CD1c-positive myeloid dendritic cell (primary cell): ENCODE measurements at regions not wholly inside any gene's neighbourhood (a gene's known extent, or its start where the extent isn't known, plus 50 kb on each side); places are given as distances from the start of the nearest gene placed in this dataset.
"Not testable (repeated sequence)": the region's sequence is repeated elsewhere in the genome, so short reads cannot be mapped to it uniquely, and the experiment has no call there.

Experiments
- DNase-seq: peaks from one replicate; pipeline ENCODE4 v3.0.0-alpha.2; 2016; ENCODE audit errors: extremely low spot score

DNA sequence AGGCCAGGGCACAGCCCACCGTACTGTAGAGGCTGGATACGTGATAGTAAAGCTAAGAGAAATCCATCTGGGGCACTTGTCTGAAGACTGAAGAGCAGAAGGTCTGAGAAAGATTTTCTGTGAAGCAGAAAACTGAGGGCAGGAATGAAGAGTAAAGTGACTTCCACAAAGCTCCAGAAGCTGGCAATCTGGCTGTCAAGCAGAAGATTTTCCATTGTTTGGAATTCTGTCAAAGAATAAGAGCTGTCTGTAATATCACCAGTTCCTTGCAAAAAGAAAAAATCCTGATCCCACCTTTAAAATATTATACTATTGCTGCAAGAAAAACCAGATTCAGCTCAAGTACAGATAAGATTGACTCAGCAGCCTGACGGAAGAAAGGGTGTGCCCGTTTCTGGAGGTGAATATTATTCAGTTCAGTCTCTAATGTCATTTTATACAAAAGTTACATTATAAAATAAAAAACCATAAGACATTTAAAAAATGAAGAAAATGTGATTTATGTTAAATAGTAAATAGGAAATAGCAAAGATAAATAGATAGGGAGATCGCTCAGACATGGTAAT lies 550.4 kb upstream of the SGO1 start:
- no peak for DNase-seq

DNA sequence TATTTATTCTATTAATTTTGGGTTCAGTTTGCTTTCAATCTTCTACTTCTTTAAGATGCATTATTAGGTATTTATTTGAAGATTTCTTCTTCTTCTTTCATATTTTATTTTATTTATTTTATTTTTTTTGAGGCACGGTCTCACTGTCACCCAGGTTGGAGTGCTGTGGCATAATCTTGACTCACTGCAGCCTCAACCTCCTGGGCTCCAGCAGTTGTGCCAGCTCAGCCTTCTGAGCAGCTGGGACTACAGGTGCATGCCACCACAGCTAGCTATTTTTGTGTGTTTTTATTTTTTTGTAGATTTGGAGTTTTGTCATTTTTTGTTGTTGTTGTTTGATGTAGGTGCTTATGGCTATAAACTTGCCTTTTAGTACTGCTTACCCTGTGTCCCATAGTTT lies 543.2 kb upstream of the SGO1 start:
- no peak for DNase-seq

DNA sequence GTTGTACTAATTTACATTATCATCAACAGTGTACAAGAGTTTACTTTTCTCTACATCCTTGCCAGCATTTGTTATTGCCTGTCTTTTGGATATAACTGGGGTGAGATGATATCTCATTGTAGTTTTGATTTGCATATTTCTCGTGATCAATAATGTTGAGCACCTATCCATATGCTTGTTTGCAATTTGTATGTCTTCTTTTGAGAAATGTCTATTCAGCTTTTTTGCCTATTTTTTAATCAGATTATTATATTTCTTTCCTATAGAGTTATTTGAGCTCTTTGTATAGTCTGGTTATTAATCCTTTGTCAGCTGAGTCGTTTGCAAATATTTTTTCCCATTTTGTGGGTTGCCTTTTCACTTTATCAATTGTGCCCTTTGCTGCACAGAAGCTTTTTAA lies 540.8 kb upstream of the SGO1 start:
- DNase-seq: no peak

DNA sequence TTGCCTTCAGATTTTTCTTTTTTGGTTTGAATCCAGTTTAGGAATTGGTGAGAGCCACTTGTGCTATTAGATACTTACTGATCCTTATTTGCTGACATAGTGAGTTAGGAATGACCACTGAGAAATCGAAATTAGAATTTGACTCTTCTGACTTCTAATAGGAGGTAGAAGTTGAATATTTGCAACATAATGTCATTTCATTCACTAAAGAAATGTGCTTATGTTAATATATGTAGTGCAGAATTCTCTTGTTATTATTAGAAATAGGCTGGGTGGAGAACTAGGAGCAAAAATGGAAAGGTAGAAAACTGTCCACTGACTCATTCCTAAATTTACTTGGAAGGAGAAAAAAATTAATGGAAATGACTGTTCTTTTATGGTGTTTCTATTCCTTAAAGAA lies 538.2 kb upstream of the SGO1 start:
- DNase-seq: no peak

DNA sequence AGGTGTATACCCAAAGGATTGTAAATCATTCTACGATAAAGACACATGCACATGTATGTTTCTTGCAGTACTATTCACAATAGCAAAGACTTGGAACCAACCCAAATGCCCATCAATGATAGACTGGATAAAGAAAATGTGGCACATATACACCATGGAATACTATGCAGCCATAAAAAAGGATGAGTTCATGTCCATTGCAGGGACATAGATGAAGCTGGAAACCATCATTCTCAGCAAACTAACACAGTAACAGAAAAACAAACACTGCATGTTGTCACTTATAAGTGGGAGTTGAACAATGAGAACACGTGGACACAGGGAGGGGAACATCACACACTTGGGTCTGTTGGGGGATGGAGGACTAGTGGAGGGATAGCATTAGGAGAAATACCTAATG lies 530.4 kb upstream of the SGO1 start:
- DNase-seq: not testable (repeated sequence)

DNA sequence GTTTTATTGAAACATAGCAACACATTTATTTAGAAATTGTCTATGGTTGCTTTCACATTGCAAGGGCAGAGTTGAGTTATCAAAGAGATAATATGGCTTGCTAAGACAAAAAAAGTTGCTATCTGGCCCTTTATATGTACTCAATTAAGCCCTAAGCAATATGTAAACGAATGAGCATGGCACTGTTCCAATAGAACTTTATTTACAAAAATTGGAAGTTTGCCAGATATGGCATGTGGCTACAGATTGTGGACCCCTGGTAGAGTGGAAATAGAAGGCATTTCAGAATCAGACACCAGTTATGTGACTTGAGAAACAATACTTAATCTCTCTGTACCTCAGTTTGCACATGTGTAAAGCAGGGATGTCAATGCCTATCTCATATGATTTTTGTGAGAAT lies 515.6 kb upstream of the SGO1 start:
- DNase-seq: no peak

DNA sequence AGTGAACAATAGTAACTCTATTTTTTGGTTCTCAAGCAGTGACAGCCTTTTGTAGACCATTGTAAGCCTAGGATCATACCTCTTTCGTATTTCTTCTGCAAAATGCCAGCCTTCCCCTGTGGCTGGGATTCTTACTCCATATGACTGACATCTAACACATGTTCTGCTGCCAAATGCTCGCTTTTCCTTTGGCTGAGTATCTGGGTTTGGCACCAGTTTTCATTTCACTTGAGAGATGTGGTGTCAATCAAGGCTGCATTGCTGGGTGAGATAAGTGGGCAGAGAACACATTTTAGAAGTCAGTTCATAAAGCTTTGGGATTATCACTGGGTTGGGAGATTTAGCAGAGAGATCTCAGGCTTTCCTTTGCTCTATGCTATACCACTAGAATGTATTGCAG lies 514.7 kb upstream of the SGO1 start:
- no peak for DNase-seq

DNA sequence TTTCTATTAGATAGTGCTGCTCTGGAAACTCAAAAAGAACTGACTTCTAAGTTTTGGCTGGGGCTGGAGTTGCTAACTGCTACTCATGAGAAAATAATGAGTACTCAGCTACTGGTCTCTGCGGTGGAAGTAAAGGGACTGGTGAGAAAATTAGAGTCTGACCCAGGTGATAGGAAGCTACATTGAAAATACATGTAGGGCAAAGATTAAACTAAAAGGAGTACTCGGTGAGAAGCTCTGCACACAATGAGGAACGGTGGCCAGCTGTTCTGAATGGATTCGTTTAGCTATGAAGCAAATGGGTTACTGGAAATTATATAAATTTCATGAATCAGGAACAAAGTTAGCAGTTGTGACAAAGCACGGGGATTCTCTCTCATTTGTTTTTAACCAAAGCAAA lies 512.9 kb upstream of the SGO1 start:
- no peak for DNase-seq

DNA sequence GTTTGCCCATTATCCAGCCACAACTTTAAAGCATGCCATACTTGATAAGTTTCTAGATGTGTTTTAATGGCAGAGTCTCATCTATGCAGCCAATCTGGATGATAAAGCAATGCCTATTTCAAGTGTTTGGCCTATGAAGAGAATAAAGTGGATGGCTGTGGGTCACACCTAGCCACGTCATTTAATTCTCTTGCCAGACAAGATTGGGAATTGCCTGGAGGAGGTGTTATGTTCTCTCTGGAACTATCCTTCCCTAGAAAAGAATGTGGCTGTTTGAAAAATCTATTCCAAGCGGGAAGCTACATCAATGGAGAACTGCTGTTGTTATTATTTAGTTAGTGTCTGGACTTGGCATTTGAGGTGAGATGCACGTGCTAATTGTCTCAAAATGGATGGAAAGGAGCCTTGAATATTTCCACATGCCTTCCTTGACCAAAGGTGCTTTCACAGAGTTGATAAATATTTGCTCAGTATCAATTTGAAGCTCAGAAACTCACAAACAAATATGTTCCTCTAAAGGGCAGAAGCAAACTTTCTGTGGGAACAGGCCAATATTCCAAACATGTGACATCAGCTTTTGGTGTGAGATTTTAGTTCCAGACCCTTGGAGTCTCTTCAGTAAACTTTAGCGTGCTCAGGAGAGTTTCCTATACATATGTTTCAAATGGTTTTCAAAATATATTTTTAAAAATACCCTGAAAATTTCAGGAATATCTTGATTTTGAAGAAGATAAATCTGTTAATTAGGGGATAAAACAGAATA lies 510.6 kb upstream of the SGO1 start:
- DNase-seq: no peak

DNA sequence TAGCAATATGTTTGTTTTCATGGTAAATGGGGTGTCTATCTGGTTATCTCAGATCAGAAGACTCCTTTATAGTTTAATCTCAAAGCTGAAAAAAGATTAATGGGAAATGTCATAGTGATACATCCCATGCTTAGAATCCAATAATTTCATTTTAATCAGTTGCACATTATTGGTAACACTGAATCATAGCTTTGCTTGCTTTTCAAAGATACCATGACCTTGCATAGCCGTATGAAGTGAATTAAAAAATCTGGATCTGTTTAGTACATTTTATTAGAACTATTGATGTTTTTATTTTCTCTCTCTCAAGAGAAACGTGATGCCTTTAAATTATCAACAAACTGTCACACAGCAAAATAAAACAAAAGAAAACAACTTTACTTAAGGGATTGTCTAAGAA lies 506.7 kb upstream of the SGO1 start:
- DNase-seq: no peak

DNA sequence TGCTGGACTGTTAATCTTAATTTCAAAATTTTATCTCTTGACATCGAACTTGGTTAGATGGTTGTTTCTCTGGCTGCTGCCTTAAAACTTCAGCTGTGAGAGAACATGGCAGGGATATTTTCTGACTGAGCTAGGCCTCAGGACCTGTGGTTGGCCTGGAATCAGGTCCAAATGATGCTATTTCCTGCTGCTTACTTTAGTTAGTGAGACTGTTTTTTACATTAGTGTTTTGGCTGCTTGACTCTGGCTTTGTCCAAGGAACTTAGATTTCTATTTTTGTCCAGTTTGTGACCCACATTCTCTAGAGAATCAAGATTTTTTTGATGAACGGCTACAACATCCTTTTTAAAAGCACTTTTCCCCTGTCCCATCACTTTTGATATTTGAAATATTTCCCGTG lies 497.9 kb upstream of the SGO1 start:
- DNase-seq: no peak

DNA sequence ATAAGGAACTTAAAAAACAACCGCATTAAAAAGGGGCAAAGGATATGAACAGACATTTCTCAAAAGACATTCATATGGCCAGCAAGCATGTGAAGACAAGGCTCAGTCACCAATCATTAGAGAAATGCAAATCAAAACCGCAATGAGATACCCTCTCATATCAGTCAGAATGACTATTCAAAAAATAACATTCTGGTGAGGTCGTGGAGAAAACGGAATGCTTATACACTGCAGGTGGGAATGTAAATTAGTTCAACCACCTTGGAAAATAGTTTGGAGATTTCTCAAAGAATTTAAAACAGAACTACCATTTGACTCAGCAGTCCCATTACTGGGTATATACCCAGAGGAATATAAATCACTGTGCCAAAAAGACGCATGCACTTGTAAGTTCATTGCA lies 496.6 kb upstream of the SGO1 start:
- no peak for DNase-seq

DNA sequence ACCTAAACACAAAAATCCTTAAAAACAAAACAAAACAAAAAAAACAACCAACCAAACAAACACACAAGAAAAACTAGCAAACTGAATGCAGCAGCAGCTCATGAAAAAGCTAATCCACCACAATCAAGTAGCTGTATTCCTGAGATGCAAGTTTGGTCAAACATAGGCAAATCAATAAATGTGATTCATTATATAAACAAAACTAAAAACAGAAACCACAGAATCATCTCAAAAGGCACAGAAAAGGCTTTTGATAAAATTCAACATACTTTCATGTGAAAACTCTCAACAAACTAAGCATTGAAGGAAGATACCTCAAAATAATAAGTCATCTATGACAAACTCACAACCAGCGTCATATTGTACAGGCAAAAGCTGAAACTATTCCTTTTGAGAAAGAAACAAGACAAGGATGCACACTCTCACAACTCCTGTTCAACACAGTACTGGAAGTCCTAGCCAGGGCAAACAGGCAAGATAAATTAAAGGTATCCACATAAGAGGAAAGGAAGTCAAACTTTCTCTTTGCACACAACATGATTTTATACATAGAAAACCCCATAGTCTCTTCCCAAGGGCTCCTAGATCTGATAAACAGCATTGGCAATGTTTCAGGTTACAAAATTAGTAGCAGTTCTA lies 495.1 kb upstream of the SGO1 start:
- no peak for DNase-seq

DNA sequence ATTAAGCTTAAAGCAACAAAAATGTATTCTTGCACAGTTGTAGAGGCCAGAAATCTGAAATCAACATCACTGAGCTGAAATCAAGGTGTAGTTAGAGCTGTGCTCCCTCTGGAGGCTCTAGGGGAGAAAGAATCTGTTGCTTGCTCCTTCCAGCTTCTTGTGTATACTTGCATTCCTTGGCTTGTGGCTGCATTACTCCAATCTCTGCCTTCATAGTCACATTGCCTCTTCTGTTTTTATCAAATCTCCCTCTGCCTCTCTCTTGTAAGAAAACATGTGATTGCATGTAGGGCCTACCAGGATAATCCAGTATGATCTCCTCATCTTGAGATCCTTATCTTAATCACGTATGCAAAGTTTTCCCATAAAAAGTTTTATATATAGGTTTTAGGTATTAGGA lies 487.9 kb upstream of the SGO1 start:
- no peak for DNase-seq

DNA sequence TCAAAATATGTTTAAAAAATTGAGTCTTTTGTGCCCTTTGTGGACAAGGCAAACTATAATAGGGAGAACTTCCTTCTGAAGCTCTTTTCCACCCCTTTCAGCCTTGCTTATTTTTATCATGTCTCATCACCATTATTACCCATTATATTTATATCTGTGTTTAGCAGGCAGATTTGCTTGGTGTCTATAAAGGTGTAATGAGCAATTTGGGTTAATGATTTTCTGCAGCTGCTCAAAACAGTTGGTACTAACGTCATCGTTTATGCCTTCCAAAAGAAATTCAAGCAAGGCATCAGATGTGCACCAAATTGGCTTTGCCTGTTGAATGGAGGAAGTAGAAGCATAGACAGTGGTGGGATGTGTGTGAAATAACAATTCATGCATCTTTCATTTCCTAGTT lies 483.7 kb upstream of the SGO1 start:
- no peak for DNase-seq

DNA sequence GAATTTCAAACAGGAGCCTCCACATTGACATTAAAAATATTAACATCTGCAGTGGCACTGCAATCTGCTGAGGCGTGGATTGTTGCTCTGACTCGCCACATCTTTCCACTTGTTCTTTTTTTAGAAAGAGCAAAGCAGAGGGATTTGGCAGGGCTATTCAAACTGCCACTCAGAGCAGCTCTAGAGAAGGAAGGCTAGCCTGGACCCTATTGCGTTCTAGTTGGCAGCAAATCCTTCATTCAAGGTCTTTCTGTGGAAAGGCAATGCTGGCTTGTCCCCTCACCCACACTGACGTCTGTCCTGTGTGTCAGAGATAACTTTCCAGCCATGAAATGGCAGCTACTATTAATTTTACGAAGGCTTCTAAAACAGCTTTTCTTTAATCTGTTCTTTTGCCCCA lies 483.2 kb upstream of the SGO1 start:
- DNase-seq: no peak

DNA sequence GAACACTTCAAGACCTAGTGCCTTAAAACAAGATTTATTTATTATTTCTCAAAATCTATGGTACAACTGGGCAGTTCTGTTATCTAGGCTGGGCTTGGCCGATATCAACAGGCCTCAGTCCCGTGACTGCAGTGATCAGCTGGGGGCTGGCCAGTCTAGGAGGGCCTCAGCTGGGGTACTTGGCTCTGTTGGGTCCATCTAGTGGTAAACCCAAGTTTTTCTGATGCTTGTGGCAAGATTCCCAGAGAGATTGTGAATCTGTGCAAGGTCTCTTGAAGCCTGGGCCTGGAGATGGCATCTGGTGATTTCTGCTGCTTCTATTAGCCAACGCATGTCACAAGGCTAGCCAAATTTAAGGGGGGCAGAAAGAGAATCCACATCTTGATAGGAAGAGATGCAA lies 482.4 kb upstream of the SGO1 start:
- no peak for DNase-seq

DNA sequence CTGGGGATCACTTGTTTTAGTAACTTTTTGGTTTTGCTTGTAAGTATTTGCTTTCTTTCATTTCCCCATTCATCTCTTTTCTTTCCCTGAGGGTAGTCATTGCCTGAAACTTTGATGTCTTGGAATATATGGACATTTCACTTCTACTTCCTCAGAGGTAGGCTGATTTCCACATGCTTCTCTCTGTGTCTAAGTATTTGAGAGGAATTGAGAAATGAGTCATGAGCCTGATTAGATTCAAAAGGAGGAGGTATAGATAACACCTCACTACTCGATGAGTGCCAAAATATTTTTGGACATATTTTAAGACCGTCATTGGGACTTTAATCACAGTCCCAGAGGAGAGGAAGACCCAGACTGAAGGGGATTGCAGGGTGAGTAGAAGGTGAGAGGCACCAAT lies 480.1 kb upstream of the SGO1 start:
- no peak for DNase-seq

DNA sequence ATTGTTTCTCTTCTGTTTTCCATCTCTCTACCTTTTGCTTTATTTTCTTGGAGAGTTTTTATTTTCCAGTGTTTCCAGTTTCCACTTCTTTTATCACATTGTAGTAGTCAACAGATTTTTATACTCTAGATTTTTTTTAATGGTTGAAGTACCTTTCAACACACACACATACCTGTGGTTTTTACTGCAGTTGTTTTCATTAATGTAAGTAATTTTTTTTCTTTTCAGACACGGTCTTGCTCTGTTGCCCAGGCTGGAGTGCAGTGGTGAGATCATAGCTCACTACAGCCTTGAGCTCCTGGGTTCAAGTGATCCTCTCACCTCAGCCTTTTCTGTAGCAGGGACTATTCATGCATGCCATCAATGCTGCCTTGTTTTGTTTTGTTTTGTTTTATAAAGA lies 472.5 kb upstream of the SGO1 start:
- no peak for DNase-seq

DNA sequence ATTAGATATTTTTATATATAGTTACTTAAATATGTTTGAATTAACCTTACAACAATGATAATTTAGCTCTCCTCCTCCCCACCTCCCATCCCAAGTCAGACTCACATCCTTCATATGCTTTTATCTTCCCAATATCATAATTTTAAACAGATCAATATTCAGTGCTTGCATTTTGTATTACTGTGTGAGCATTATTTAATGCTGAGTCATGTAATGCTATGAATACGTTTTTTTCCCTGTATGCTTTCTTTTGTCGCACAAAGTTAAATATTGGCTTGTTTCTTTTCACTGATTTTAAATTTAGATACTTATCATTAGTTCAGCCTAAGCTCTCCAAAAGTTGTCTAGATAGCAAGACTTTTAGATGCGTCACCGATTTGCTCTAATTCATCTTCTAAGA lies 471.6 kb upstream of the SGO1 start:
- DNase-seq: no peak

DNA sequence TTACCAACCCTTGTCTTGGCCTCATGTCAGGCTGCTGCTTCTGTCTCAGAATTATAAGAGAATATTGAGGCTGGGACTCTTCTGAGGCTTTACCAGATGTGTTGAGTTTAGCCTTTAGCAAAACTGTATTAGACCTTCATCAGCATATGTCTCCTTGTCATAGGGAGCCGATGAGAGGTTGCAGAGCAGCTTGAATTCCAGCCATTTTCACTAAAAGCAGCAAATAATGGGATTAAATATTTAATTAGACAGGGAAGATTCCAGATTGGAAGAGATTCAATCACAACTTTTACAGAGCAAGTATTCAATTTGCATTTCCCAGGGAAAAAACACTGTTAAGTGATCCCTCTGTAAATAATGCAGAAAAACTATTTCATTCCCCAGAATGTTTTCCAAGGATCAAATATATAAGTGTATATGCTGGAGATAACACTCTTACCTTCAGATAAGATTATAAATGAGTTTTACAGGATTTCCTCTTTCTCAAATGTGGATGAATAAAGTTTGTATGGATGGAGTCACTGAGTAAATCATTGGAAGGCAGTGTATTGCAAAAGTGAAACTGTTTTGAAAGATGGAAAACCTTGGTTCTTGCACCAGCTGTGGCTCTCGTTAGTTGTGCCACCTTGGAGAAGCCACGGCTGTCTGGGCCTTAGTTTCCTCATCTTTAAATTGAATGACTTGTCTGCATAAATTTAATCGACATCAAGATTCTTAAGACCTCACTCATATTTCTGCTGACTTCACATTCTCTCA lies 466.4 kb upstream of the SGO1 start:
- no peak for DNase-seq

DNA sequence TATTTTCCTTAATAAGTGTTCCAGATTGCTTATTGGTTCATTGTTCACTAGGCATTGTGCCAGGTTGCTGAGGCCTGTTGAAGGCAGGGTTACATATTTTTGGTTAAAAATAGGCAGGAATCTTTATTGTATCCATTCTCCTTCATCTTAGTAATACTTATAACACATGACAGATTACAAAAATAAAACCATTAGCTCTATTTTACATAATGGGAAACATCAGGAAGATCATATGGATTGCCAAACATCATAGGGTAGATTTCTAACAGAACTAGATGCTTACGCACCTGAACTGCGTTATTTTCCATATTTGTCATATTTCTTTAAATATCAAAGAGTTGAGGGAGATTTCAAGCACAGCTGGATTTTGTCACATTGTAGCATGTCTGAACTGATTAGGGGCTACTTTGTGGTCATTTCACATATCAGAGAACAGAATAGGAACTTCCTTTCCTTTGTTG lies 462.9 kb upstream of the SGO1 start:
- DNase-seq: no peak

DNA sequence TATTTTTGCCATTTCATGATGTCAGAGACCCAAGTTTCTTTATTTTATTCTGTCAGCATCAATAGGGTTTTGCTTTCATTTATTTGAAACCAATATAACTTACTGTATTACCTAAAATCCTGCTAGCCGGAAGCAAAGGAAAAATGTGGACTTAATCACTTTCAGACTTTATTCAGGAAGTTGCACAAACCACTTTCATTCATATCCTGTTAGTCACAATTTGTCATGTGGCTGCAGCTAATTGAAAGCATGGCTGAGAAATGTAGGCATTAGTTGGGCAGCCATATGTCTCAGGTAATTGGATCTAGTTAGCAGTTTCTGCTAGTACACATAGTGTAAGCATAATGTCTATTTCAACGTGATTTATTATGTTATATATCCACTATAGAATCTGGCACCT lies 462.3 kb upstream of the SGO1 start:
- no peak for DNase-seq
